ENCODE measurements at regions not wholly inside any gene's neighbourhood (a gene's known extent, or its start where the extent isn't known, plus 50 kb on each side); places are given as distances from the start of the nearest gene placed in this dataset.

DNA sequence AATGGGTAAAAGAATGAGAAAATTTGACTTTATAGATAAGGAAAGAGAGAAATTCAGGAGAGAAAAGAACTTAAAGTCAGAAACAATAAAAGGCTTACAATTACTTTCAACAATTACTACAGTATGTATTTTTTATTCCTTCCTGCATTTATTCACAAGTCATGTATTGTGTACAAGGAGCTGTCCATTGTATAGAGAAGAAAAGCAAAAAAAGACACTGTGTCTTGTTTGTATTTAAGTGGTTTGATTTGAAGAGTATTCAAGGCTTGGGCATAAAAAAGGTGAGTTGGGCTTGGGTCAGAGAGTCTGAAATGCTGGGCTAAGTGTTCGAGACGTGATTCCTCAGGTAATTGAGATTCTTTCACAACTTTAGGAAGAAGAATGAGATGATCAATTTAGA, 394.2 kb upstream of the ROBO2 start:
- no peak for DNase-seq

DNA sequence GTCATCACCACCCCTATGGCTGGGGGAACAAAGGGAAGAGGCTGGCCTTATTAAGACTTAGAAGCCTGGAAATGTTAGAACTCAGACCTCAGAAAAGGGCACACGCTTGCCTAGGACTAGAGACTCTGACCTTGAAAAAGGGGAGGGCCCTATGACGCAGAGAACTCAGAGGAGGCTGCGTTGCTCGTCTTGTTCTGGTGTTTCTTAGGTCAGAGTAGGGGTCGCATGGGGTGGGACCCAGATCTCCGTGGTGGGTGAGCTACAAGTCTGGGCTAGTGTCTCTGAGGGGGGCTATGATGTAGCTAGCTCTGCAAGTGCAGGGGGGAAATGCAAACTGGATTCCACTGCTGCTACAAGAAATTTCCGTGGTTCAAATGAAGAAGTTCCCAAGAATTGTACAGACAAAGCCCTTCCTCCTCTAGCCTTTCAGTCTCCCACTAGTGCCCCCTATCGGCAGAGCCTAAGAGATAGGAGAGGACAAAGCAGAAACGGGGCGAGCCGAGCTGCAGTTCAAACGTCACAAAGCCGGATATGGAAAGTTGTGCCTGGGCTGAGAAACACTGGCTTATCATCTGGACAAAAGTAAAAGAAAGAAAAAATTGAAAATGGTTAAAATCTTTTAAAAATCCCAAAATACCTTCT, 392.9 kb upstream of the ROBO2 start:
- DNase-seq: peak; percentile 43

DNA sequence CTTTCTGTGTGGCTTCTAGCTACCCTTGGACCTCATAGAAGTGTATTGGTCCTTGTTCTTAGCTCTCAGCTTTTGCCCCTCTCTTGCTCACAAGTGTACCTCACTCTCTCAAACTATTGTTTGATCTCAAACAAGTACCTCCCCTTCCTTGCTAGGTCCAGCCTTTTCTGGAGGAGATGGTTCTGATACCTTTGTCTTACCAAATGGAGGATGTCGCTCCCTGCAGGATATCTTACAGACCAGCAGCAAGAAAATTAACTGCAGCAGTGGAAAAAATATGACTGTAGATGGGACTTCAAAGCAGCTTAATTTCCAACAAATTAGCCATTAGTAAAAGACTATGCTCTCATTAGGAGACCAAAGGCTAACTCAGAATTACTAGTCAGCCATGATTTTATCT, 388.1 kb upstream of the ROBO2 start:
- peak; percentile 18 for DNase-seq

DNA sequence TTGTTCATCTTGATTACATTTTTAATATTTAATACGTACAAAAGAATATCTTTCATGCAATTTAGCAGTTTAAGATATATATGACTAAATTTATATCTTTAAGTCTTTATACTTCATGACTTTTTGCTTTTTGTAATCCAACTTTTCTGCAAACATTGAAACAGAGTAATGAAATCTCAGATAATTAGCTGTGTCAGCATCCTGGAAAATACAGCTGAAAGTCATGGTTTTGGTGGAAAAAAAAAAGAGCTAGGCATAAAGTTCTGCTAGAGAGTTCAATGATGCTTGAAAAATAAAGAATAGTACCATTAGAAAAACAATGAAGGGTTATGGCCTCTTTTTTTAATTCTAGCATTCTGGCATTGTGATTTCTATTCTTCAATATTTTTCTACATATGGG, 387.4 kb upstream of the ROBO2 start:
- DNase-seq: no peak

DNA sequence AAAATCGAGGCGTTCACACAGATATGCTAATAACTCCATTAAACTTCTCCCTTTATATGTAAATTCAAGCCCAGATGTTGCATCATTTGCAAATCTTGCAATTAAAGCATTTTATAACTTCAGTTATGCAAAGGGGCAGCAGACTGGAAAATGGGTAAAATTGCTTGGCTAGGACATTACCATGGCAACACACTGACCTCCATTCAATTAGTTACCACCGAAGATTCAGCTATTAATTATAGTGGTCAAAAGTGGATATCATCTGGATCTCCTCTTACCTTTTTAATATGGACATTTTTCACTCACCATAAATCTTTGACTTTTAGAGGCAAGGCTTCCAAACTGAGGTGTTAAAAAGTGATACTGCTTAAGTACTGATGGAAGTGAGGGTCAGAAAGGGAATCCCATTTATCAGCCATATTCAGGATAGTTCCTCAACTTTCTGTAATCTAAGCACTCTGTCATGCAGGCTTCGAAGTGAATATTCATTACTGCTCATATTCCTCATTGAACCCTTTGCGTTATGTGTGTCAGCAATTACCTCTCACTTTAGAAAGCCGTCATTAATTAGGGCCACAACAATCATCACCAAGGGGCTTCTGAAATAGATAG, 386.2 kb upstream of the ROBO2 start:
- DNase-seq: no peak

DNA sequence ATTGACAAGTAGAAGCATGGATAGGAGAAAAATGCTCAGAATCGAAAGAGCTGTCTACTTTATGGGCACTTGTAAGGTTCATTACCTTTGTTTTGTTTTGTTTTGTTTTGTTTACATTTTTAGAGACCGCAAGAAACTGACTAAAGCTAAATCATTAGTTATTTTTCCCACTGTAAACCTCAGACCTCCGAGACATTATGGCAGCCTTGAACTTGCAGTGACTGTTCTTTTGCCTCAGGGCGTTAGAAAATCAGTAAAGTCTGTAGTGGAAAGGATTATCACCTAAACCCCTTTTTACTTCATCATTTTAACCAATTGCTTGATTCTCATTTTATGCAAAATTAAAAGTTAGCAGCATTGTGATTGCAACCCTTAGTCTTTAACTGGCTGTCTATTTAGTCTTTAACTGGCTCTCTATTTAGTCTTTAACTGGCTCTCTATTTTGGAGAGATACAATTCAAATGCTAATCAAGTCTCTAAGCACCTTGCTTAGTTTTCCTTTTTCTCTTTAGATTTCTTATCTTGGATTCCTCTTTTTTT, 383.3 kb upstream of the ROBO2 start:
- DNase-seq: no peak

DNA sequence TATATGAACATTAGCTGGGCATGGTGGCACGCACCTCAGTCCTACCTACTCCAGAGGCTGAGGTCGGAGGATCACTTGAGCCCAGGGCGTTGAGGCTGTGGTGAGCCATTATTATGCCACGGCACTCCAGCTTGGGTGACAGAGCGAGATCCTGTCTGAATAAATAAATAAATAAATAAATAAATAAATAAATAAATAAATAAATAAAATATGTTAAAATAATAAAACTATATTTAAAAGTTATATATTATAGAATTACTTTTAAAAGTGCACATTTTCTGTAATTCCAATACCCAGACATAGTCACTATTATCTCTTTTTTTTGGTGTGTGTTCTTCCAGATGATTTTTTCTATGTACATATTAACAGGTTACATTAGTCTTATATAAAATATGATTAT, 382.0 kb upstream of the ROBO2 start:
- DNase-seq: no peak

DNA sequence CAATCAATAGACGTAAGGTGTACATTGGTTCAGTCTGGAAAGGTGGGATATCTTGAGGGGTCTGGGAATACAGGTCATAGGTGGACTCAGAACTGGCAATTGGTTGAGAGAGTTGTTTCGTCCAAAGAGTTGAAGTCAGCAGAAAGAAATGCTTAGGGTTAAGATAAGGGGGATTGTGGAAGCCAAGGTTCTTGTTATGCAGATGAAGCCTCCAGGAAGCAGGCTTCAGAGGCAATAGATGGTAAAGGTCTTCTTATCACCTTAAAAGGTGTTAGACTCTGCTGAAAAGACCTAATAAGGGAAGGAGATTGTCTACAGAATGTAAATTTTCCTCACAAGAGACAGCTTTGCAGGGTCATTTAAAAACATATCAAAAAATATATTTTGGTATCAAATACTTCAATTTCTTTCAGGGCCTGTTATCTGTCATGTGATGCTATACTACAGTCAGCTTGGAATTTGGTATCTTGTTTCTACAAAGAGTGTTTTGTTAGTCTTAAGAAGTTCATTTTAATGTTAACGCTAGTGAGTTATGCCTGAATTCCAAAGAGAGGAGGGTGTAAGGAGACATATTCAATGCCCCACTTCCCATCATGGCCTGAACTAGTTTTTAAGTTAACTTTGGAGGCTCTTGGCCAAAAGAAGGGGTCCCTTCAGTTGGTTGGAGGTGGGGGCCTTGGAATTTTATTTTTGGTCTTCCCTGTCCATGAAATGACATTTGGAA, 378.2 kb upstream of the ROBO2 start:
- no peak for DNase-seq

DNA sequence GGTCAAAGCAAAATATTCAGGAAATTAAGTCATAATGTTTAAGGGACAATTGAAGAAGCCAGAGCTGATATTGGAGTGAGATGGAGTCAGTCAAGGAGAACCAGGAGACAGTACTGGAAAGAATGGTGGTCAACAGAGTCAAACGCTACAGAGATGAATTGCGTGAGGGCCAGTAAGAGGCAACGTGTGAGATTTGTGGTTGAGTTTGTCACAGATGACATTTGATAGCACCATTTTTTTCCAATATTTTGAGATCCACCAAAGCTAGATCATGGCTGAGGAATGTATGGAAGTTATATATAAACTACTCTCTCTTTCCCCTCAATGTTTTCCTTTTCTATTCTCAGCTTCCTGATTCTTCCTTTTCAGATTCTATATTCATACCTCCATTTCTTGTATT, 375.1 kb upstream of the ROBO2 start:
- DNase-seq: no peak

DNA sequence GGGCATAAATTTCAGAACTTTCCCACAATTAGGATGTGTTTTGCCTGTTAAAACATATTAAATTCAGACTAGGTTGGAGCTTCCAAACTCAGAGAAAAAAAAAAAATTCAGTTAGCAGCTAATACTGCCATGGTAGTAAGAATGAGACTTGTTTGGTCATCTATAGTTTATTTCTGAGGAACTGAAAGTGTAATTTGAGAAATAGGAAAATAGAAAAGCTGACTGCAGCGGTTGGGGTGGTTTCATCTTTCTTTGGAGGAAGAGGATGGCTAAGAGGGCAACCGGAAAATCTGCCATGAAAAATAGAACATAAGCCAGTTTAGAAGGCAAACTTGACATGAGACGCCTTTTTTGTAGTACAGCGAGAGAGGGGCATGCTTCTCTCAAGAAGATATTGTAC, 371.2 kb upstream of the ROBO2 start:
- DNase-seq: no peak

DNA sequence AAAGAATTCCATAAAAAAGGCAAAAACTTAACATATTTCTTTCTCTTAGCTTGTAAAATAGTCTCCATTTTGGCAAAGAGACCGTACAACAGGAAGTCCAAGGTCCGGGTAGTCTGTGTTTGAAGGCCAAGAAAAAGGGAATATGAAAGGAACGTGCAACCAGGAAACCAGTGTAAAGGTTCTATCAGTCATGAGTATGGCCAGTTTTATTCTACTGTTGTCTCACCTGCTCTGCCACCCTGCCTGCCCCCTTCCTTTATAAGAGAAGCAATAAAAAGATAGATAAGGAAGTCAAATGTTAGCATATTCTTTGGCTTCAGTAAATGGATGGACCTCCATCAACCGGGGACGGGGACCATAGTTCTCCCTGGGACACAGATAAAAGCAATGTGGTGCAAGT, 370.6 kb upstream of the ROBO2 start:
- no peak for DNase-seq

DNA sequence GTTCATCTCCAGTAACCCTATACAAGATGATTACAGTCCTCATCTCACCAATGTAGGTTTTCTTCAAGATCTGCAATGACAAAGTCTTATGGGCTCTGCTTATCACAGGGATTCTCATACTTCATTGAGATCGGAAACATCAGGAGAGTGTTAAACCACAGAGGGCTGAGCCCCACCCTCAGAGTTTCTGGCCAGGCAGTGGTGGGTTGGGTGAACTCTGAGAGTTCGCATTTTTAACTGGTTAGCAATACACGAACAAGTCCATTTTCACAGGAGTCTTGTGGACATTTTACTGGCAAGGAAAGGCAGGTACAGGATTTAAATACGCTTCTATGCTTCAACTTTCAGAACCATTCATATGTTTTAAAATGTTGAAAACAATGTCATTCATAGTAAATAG, 366.7 kb upstream of the ROBO2 start:
- DNase-seq: no peak

DNA sequence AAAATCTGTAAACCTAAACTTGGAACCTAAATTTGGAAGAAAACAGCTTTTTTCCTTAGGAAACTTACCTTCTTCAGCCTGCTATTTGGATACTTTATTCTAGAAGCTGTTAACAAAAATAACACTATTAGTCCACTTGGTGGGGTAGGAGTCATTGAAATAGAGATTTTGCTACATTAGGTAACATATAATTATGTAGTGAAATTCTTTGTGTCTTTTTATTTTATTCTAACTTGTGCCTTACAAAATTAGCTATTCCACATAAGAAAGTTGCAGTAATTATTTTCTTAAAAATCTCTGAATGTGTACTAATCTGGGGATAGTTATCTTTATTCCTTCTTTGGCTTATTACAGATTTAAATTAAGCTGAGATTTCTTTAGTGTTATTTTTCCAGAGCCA, 360.4 kb upstream of the ROBO2 start:
- DNase-seq: peak; percentile 5

DNA sequence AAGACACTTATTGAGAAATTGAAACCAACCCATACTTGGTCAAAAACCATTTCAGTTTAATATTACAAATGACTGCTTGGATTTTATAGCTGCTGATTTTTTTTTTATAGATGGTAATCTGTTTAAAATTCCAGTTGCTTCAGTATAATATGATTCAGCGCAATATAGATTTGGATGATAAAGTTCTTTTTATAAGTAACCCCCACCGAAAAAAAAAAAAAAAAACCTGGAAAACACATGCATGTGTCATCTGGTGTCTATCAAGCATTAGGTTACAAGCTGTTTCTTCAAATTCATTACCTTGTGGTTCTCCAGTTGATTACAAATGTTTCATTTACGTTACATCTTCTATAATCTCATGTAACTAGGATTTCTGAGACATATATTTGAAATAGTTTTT, 356.6 kb upstream of the ROBO2 start:
- DNase-seq: no peak

DNA sequence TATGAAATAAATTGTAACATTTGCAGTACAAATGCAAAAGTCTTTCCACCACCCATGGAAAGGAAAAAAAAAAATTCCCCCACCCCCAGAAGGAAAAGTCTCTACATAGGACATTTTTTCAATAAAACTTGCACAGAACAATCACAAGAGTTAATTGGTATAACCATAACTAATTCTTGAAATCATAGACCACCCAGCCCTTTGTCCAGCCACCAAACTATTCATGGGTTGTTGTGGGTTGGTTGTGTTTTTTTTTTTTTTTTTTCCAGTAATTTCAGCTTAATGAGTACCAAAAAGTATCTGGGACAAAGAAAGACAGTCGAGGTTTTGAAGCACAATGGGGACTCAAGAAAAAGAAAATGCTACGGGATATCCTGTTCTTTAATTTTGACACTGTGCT, 355.0 kb upstream of the ROBO2 start:
- no peak for DNase-seq

DNA sequence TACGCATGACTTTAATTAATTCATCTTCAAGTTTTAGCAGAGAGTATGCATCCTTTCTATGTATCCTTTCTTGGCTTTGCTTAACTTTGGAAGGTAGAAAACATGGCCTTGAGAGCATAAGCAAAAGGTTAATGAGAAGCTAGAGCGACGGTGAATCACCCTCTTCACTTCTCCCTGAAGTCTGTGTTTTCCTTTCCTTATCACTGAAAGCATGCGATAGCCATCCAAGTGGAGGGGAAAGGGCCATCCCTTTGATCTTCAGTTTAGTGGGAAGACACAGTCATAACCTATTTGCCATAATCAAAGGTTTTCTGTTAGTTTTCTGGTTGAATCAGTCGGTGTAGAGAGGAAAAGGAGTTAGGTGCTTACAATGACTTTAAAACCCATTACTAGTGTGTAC, 354.0 kb upstream of the ROBO2 start:
- DNase-seq: no peak

DNA sequence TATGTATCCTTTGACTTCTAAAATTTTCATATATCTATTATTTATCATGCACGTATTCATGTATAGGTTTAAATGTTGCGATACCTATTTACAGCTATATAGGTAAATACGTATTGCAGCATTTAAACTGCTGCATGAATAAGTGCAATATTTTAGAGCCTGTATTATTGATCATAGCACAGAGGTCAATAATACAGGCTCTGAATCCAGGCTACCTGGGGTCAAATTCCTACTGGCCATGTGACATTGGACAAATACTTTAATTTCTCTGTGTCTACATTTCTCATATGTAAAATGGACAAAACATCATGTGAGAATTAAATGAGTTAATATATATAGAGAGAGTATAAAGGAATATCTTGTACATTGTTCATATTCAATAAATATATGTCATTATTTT, 352.9 kb upstream of the ROBO2 start:
- DNase-seq: no peak

DNA sequence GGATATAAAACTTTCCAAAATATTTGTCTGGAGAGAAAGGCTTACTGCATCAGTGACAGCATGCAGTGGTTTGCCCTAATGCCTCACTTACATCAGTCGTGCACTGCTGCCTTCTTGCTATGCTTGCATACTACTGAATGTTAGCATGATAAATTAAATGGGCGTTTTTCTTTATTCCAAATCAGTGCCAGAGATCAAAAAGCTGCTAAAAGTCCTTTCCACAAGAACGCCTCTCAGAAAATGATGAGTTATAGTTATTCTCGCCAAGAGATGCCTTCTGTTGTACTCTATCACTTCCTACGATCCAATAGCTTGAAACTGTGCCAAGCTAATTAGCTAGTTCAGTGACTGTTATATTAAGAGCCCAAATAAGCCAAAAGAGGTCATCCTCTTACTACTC, 345.8 kb upstream of the ROBO2 start:
- DNase-seq: peak; percentile 73

DNA sequence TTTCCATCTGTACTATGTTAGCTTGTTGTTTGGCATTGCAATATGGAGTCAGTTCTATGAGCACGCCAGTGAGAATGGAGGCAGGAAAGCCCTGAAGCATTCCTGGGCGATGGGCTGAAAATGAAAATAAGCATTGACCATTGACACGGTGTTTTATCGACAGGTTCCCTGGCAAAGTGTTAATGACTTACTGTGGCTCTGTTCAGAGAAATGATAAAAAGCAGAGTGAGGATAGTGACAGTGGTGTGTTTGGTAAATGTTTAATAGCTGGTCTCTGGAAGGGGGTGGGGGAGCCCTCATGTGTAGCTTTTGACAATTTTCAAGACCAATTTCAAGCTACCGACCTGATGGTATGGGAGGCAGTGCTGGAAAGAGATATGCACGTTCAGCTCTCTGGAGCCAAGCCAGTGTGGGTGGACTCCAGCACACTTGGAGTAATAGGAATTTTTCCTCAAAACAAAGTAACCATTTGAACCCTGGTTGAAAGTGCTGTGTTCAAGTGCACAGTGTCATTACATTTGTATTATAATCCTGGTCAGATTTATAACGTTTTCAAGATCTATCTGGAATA, 341.7 kb upstream of the ROBO2 start:
- no peak for DNase-seq

DNA sequence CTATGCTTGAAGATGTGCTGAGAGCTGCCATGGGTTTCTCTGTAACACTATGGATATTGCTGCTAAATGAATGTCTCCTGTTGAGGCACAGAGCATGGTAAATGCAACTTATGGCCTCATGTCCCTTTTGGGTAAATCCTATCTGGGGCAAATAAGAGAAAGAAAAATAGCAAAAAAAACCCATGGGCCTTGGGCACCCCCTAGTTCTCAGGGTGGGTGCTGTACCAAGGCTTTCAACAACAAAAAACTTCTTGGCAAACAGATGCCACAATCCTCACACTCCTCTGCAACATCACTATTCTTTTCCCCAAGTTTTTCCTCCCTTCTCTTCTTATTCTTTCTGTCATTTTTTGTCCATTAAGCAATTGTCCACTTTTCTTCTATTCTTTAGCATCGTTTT, 340.1 kb upstream of the ROBO2 start:
- no peak for DNase-seq

DNA sequence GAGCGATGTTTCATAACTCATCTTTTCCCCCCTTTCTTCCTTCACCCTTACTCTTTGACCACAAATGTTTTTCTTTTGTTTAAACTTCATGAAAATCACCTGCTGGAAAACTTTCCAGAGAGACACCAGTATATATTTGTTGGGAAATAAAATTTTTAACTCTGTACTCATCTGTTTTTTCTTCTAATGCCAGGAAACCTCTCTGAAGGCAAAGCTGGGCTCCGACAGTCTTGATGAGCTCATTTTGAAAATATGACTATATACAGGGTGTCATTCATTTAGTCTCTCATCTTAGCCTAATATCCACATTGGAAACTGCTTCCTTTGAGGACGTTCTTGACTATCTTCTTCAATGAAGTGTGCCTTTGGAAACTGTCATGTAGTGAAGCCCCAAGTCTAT, 339.6 kb upstream of the ROBO2 start:
- DNase-seq: no peak

DNA sequence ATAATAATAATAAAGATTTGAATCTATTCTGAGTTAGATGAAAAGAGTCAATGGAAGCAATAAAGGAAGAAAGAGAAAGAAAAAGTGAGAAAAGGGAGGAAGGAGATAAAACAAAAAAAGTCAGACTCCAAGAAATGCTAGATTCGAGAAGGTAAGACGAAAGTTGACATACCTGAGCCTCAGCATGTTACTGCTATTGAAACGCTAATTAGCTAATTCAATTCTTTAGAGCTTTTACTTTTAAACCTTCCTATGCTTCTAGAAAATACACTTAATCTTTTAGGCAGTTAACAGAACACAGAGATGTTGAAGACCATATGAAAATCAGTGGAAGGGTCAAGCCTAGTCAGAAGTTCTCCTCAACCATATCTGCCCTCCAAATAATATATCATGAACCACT, 337.2 kb upstream of the ROBO2 start:
- DNase-seq: no peak

DNA sequence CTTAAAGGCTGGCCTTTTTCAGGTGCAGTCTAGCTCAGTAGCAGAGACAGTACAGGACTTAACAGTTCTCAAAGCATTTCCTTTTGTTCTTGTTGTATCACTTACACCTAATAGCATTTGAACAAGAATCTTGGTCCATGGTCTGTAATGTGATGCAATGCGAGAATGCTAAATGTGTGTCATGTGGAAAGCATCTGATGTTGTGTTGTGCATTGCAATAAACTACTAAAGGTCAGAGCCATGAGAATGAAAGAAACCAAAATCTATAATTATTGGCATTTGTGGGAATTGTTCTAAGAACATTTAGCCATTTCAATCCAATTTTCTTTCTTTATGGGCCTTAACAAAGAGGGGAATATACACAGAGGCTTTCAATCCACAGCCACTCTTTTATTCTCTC, 324.5 kb upstream of the ROBO2 start:
- DNase-seq: peak; percentile 17

DNA sequence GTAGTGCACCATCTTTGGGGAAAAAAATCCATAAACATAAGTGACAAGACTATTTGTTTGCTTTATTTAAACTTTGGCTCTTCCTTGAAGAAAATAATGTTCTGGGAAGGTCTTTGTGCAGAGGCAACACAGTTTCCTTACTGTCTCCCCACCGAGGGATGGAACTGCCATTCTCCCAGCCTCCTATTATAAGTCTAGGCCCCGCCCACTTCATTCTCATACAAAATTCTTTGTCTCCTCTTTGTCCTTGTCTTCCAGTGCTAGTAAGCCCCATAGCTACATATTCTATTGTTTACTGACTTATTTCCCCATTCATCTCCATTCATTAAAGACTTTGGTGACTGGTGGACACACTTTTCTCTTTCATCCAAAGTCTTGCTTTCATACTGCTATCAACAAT, 316.5 kb upstream of the ROBO2 start:
- DNase-seq: no peak

Data from NCI-H82 (cell line).